Neural cell (in vitro differentiated cells): ENCODE measurements at regions not wholly inside any gene's neighbourhood (a gene's known extent, or its start where the extent isn't known, plus 50 kb on each side); places are given as distances from the start of the nearest gene placed in this dataset.

Experiments used
- H2AFZ ChIP-seq: fragments of 200-600, 300-800 bp; sonication (generic), shearing (Covaris generic); 2 replicates; pipeline ENCODE4 v1.6.0; 2014; ENCODE audit warnings: low read depth, mild to moderate bottlenecking, antibody characterized with exemption, low read length, moderate library complexity
- H3F3A ChIP-seq: fragments of 200-600 bp; shearing (Covaris generic); 2 replicates; pipeline ENCODE4 v1.6.1; 2016; ENCODE audit warnings: mild to moderate bottlenecking, moderate library complexity, mixed read lengths, antibody characterized with exemption, low read length; ENCODE audit not compliant: insufficient read depth, poor library complexity, severe bottlenecking
- H3K27ac ChIP-seq: fragments of 200-600, 300-800 bp; sonication (generic), shearing (Covaris generic); 2 replicates; pipeline ENCODE4 v1.5.1; 2014; ENCODE audit warnings: mild to moderate bottlenecking, low read length, moderate library complexity
- H3K27me3 ChIP-seq: fragments of 300-800, 200-600 bp; sonication (generic), shearing (Covaris generic); 2 replicates; pipeline ENCODE4 v1.6.0; 2014; ENCODE audit warnings: mild to moderate bottlenecking, low read depth, low read length, moderate library complexity; ENCODE audit not compliant: insufficient read depth
- H3K36me3 ChIP-seq: fragments of 300-800, 200-600 bp; sonication (generic), shearing (Covaris generic); 2 replicates; pipeline ENCODE4 v1.5.1; 2014; ENCODE audit warnings: mild to moderate bottlenecking, antibody characterized with exemption, low read length, moderate library complexity; ENCODE audit not compliant: insufficient read depth
- H3K4me2 ChIP-seq: fragments of 300-800, 200-600 bp; sonication (generic), shearing (Covaris generic); 2 replicates; pipeline ENCODE4 v1.6.0; 2014; ENCODE audit warnings: mild to moderate bottlenecking, low read length
- H3K4me3 ChIP-seq: fragments of 300-800, 200-600 bp; sonication (generic), shearing (Covaris generic); 2 replicates; pipeline ENCODE4 v1.5.1; 2014; ENCODE audit warnings: mild to moderate bottlenecking, low read length, moderate library complexity
- H3K79me2 ChIP-seq: fragments of 200-600 bp; shearing (Covaris generic); replicated peaks from 2 replicates; pipeline ENCODE4 v1.6.0; 2014; ENCODE audit warnings: mild to moderate bottlenecking, low read length, moderate library complexity; ENCODE audit not compliant: insufficient read depth
- H3K9ac ChIP-seq: fragments of 300-800, 200-600 bp; sonication (generic), shearing (Covaris generic); 2 replicates; pipeline ENCODE4 v1.6.1; 2016; ENCODE audit warnings: mild to moderate bottlenecking, low read length, mixed read lengths
- H3K9me2 ChIP-seq: fragments of 200-600 bp; shearing (Covaris generic); 2 replicates; pipeline ENCODE4 v1.6.1; 2016; ENCODE audit warnings: mild to moderate bottlenecking, low read length, mixed read lengths; ENCODE audit not compliant: insufficient read depth
- H3K9me3 ChIP-seq: fragments of 200-600, 300-800 bp; sonication (generic), shearing (Covaris generic); 2 replicates; pipeline ENCODE4 v1.6.1; 2016; ENCODE audit warnings: mild to moderate bottlenecking, mixed run types, low read length, moderate library complexity, mixed read lengths
- H4K20me1 ChIP-seq: fragments of 200-600 bp; shearing (Covaris generic); 2 replicates; pipeline ENCODE4 v1.6.1; 2016; ENCODE audit warnings: mild to moderate bottlenecking, mixed run types; ENCODE audit not compliant: insufficient read depth
- EP300 ChIP-seq: fragments of 450-650 bp; conservative IDR thresholded peaks from 2 replicates; pipeline ENCODE4 v1.6.1; 2014; ENCODE audit warnings: antibody characterized with exemption, mild to moderate bottlenecking, moderate library complexity; ENCODE audit not compliant: poor library complexity, severe bottlenecking
- EZH2 ChIP-seq: fragments of 200-600, 300-800 bp; shearing (Covaris generic), sonication (generic); IDR thresholded peaks from 2 replicates; pipeline ENCODE4 v1.6.1; 2014; ENCODE audit warnings: antibody characterized with exemption, low read length, borderline replicate concordance, mild to moderate bottlenecking; ENCODE audit not compliant: insufficient read depth, poor library complexity, severe bottlenecking
- MXI1 ChIP-seq: fragments of 450-650 bp; conservative IDR thresholded peaks from 2 replicates; pipeline ENCODE4 v1.6.1; 2014; ENCODE audit warnings: antibody characterized with exemption, mild to moderate bottlenecking; ENCODE audit not compliant: poor library complexity, severe bottlenecking
- POLR2AphosphoS5 ChIP-seq: IDR thresholded peaks from 2 replicates; pipeline ENCODE4 v1.6.1; 2012
- RAD21 ChIP-seq: fragments of 450-650 bp; conservative IDR thresholded peaks from 2 replicates; pipeline ENCODE4 v1.6.1; 2014; ENCODE audit warnings: antibody characterized with exemption, mild to moderate bottlenecking, moderate library complexity
- REST ChIP-seq: IDR thresholded peaks from 2 replicates; pipeline ENCODE4 v1.6.1; 2012; ENCODE audit warnings: borderline replicate concordance
- SMC3 ChIP-seq: fragments of 450-650 bp; conservative IDR thresholded peaks from 2 replicates; pipeline ENCODE4 v1.6.1; 2014; ENCODE audit warnings: antibody characterized with exemption, mild to moderate bottlenecking, moderate library complexity; ENCODE audit not compliant: poor library complexity
- TAF1 ChIP-seq: IDR thresholded peaks from 2 replicates; pipeline ENCODE4 v1.6.1; 2012; ENCODE audit warnings: low read depth
- TF ChIP-seq, protein P1 (sequence below): fragments of 450-650 bp; IDR thresholded peaks from 2 replicates; pipeline ENCODE4 v1.5.1; 2014; ENCODE audit warnings: antibody characterized with exemption, mild to moderate bottlenecking, moderate library complexity; ENCODE audit not compliant: poor library complexity, severe bottlenecking

GRCh38 chr11:101759771-101760450 is 154.9 kb upstream of the CEP126 start:
- Histone ChIP-seq H3F3A (no peaks in the 10 kb centered on the region), H2AFZ (no peak overlapping the region), H4K20me1 (no peaks in the 10 kb centered on the region), H3K27me3 (no peaks in the 10 kb centered on the region), H3K4me3 (no peak overlapping the region), H3K9ac (no peak overlapping the region), H3K36me3 (no peaks in the 10 kb centered on the region), H3K4me2 (no peak overlapping the region), H3K79me2 (no peaks in the 10 kb centered on the region), H3K27ac (no peak overlapping the region), H3K9me3 (peaks cover 3% of the 10 kb centered on the region), H3K9me2 (no peaks in the 10 kb centered on the region)
- TF ChIP-seq, protein P1, sequence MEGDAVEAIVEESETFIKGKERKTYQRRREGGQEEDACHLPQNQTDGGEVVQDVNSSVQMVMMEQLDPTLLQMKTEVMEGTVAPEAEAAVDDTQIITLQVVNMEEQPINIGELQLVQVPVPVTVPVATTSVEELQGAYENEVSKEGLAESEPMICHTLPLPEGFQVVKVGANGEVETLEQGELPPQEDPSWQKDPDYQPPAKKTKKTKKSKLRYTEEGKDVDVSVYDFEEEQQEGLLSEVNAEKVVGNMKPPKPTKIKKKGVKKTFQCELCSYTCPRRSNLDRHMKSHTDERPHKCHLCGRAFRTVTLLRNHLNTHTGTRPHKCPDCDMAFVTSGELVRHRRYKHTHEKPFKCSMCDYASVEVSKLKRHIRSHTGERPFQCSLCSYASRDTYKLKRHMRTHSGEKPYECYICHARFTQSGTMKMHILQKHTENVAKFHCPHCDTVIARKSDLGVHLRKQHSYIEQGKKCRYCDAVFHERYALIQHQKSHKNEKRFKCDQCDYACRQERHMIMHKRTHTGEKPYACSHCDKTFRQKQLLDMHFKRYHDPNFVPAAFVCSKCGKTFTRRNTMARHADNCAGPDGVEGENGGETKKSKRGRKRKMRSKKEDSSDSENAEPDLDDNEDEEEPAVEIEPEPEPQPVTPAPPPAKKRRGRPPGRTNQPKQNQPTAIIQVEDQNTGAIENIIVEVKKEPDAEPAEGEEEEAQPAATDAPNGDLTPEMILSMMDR, result no peak
- TF ChIP-seq REST (no peak), MXI1 (no peak), SMC3 (no peak), TAF1 (no peak), POLR2AphosphoS5 (no peak), EZH2 (no peak), EP300 (no peak), RAD21 (no peak)

DNA sequence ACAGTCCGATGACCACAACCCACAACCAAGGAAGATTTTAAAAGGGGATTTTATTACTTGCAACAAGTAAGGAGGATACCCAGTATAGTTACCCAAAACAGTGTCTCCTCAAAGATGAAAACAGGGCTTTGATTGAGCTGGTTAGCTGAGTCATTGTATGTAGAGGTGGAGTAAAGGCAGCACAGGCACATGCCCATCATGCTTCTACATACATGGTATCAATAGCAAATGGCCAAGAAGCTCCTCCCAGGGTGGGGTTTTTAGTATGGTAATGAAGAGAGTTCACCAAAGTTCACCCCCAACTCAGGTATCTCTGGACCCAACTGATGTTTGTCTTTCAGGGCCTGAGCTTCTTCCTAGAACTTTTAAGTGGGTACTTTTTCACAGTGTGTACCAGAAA is 157.1 kb upstream of the CEP126 start:
- no peaks in the 10 kb centered on the region for H3K9me2 ChIP-seq
- no peak overlapping the region for H3K4me2 ChIP-seq
- no peaks in the 10 kb centered on the region for H3K27me3 ChIP-seq
- no peak overlapping the region for H2AFZ ChIP-seq
- no peak for TF ChIP-seq TAF1
- TF ChIP-seq, protein P1, result no peak
- no peak for TF ChIP-seq EZH2
- no peak overlapping the region for H3K27ac ChIP-seq
- H3K36me3 ChIP-seq, result no peaks in the 10 kb centered on the region
- H3K79me2 ChIP-seq, result no peaks in the 10 kb centered on the region
- peaks cover 3% of the 10 kb centered on the region for H3K9me3 ChIP-seq
- H3K4me3 ChIP-seq, result no peak overlapping the region
- H4K20me1 ChIP-seq, result no peaks in the 10 kb centered on the region
- no peaks in the 10 kb centered on the region for H3F3A ChIP-seq
- H3K9ac ChIP-seq, result no peak overlapping the region
